22Rv1 (cell line): ENCODE measurements at regions not wholly inside any gene's neighbourhood (a gene's known extent, or its start where the extent isn't known, plus 50 kb on each side); places are given as distances from the start of the nearest gene placed in this dataset.

ENCODE experiments used
- CTCF ChIP-seq: fragments of 450-650 bp; IDR thresholded peaks from 2 replicates; pipeline ENCODE4 v1.5.1; 2017; ENCODE audit warnings: mild to moderate bottlenecking
- ZFX ChIP-seq: fragments of 450-650 bp; IDR thresholded peaks from 2 replicates; pipeline ENCODE4 v1.6.1; 2017; ENCODE audit warnings: antibody characterized with exemption, borderline replicate concordance

GRCh38 chr4:71202705-71203104, 136.1 kb upstream of the SLC4A4 start:
- TF ChIP-seq CTCF (no peak), ZFX (no peak)
